SK-N-MC (cell line): ENCODE measurements at regions not wholly inside any gene's neighbourhood (a gene's known extent, or its start where the extent isn't known, plus 50 kb on each side); places are given as distances from the start of the nearest gene placed in this dataset.

ENCODE experiments used
- EZH2 ChIP-seq: fragments of 200-600 bp; sonication (generic); IDR thresholded peaks from one replicate; pipeline ENCODE4 v1.6.1; 2017; ENCODE audit warnings: antibody characterized with exemption
- FOXP2 ChIP-seq: optimal IDR thresholded peaks from 2 replicates; pipeline ENCODE3; 2011; ENCODE audit warnings: mild to moderate bottlenecking, moderate library complexity; ENCODE audit not compliant: insufficient read depth; ENCODE audit errors: extremely low read length, control extremely low read depth
- POLR2AphosphoS5 ChIP-seq: IDR thresholded peaks from 2 replicates; pipeline ENCODE4 v1.6.1; 2012; ENCODE audit warnings: mild to moderate bottlenecking, low read depth, low read length, borderline replicate concordance

GRCh38 chr4:102141842-102142241 lies 203.4 kb downstream of the SLC39A8 start:
- TF ChIP-seq POLR2AphosphoS5 (no peak), EZH2 (no peak), FOXP2 (no peak)
